IMR-90 (cell line): ENCODE measurements at regions not wholly inside any gene's neighbourhood (a gene's known extent, or its start where the extent isn't known, plus 50 kb on each side); places are given as distances from the start of the nearest gene placed in this dataset.

Experiments
- ATAC-seq: fragments of 200-7000 bp; cut with Tn5 transposase; 2 replicates; pipeline ENCODE4 v1.9.1; 2020; ENCODE audit warnings: low read depth, mild to moderate bottlenecking, moderate library complexity
- BruUV-seq: library from RNA; stranded (reverse); fragments of 400-500 nt; replicated peaks from 2 replicates; lab custom pipeline; 2021; lab: Mats Ljungman, UMichigan
- CTCF ChIA-PET: fragments of 300-600 bp; formaldehyde crosslinking; extraction: SDS; loops from one replicate; lab custom pipeline; 2021; ENCODE audit warnings: antibody characterized with exemption; lab: Yijun Ruan, JAX
- POLR2A ChIA-PET: fragments of 300-600 bp; sonication (Branson Sonifier 250); formaldehyde crosslinking; loops from one replicate; lab custom pipeline; 2022; ENCODE audit warnings: antibody characterized with exemption; ENCODE audit not compliant: unreplicated experiment; lab: Charles Lee
- DNase-seq: peaks from one replicate; pipeline ENCODE4 v3.0.0; 2013
- H2AFZ ChIP-seq: replicated peaks from 2 replicates; pipeline ENCODE3; 2013; ENCODE audit warnings: low read length, mild to moderate bottlenecking; ENCODE audit not compliant: poor library complexity
- H2AK5ac ChIP-seq: 2 replicates; pipeline ENCODE4 v1.6.1; 2013; ENCODE audit warnings: low read depth, low read length, inconsistent platforms
- H2AK9ac ChIP-seq: replicated peaks from 2 replicates; pipeline ENCODE3; 2013; ENCODE audit warnings: mild to moderate bottlenecking, low read depth, low read length, moderate library complexity; ENCODE audit not compliant: poor library complexity
- H2BK120ac ChIP-seq: 2 replicates; pipeline ENCODE4 v1.6.1; 2013; ENCODE audit warnings: low read depth, low read length, inconsistent platforms
- H2BK15ac ChIP-seq: 3 replicates; pipeline ENCODE4 v1.6.1; 2013; ENCODE audit warnings: low read depth, low read length, inconsistent platforms
- H2BK20ac ChIP-seq: 2 replicates; pipeline ENCODE4 v1.6.1; 2013; ENCODE audit warnings: low read depth, mild to moderate bottlenecking, inconsistent platforms, low read length, moderate library complexity
- H2BK5ac ChIP-seq: 2 replicates; pipeline ENCODE4 v1.6.1; 2013; ENCODE audit warnings: mild to moderate bottlenecking, low read depth, low read length, inconsistent platforms; ENCODE audit not compliant: poor library complexity, severe bottlenecking
- H3K14ac ChIP-seq: replicated peaks from 2 replicates; pipeline ENCODE4 v1.6.1; 2013; ENCODE audit warnings: low read depth, low read length, inconsistent platforms
- H3K18ac ChIP-seq: 2 replicates; pipeline ENCODE4 v1.6.1; 2013; ENCODE audit warnings: low read depth, low read length, control low read depth
- H3K23ac ChIP-seq: 2 replicates; pipeline ENCODE4 v1.6.1; 2013; ENCODE audit warnings: low read depth, low read length, inconsistent platforms
- H3K27ac ChIP-seq: 2 replicates; pipeline ENCODE4 v1.5.1; 2013; ENCODE audit warnings: mild to moderate bottlenecking, control low read depth, low read length; ENCODE audit not compliant: insufficient read depth
- H3K27me3 ChIP-seq: 2 replicates; pipeline ENCODE4 v1.6.1; 2013; ENCODE audit warnings: low read length; ENCODE audit not compliant: control insufficient read depth, insufficient read depth
- H3K36me3 ChIP-seq: 2 replicates; pipeline ENCODE4 v1.6.1; 2013; ENCODE audit warnings: low read length, mixed read lengths; ENCODE audit not compliant: control insufficient read depth, insufficient read depth
- H3K4ac ChIP-seq: 2 replicates; pipeline ENCODE4 v1.6.1; 2013; ENCODE audit warnings: low read depth, low read length, inconsistent platforms
- H3K4me1 ChIP-seq: 2 replicates; pipeline ENCODE4 v1.6.1; 2013; ENCODE audit warnings: low read length, mixed read lengths; ENCODE audit not compliant: control insufficient read depth, insufficient read depth
- H3K4me2 ChIP-seq: 2 replicates; pipeline ENCODE4 v1.6.1; 2013; ENCODE audit warnings: low read depth, mild to moderate bottlenecking, control low read depth, low read length, moderate library complexity
- H3K4me3 ChIP-seq: 2 replicates; pipeline ENCODE4 v1.5.1; 2013; ENCODE audit warnings: low read depth, mild to moderate bottlenecking, control low read depth, low read length, moderate library complexity; ENCODE audit not compliant: insufficient read depth
- H3K56ac ChIP-seq: 2 replicates; pipeline ENCODE4 v1.6.1; 2013; ENCODE audit warnings: low read length, inconsistent platforms; ENCODE audit not compliant: insufficient read depth; ENCODE audit errors: extremely low read depth
- H3K79me1 ChIP-seq, 2 experiments: 2 replicates each; pipeline ENCODE4 v1.6.1; 2013; ENCODE audit warnings: low read length in 2 of 2, inconsistent platforms in 1 of 2, low read depth in 1 of 2
- H3K9ac ChIP-seq: 2 replicates; pipeline ENCODE4 v1.6.1; 2013; ENCODE audit warnings: low read depth, low read length, control low read depth
- H3K9me1 ChIP-seq: 2 replicates; pipeline ENCODE4 v1.6.1; 2013; ENCODE audit warnings: low read length, inconsistent platforms; ENCODE audit not compliant: insufficient read depth
- H3K9me3 ChIP-seq: 2 replicates; pipeline ENCODE4 v1.6.1; 2013; ENCODE audit warnings: low read length; ENCODE audit not compliant: control insufficient read depth, insufficient read depth
- H4K20me1 ChIP-seq: 2 replicates; pipeline ENCODE4 v1.6.1; 2013; ENCODE audit warnings: low read length, inconsistent platforms; ENCODE audit not compliant: insufficient read depth
- H4K5ac ChIP-seq: 2 replicates; pipeline ENCODE4 v1.6.1; 2013; ENCODE audit warnings: mild to moderate bottlenecking, low read depth, low read length, control low read depth
- H4K8ac ChIP-seq, 2 experiments: 2 replicates each; pipeline ENCODE4 v1.6.1; 2013; ENCODE audit warnings: low read depth in 2 of 2, low read length in 2 of 2, control low read depth in 1 of 2, inconsistent platforms in 1 of 2
- H4K91ac ChIP-seq: 2 replicates; pipeline ENCODE4 v1.6.1; 2013; ENCODE audit warnings: low read depth, low read length, inconsistent platforms; ENCODE audit not compliant: insufficient read depth
- BHLHE40 ChIP-seq: fragments of 150-350 bp; IDR thresholded peaks from 2 replicates; pipeline ENCODE4 v1.6.1; 2016; ENCODE audit warnings: mild to moderate bottlenecking, low read depth, low read length
- CEBPB ChIP-seq: IDR thresholded peaks from 2 replicates; pipeline ENCODE4 v1.6.1; 2012; ENCODE audit warnings: low read depth, low read length, improper control_type of control experiment
- CHD1 ChIP-seq: IDR thresholded peaks from 2 replicates; pipeline ENCODE4 v1.6.1; 2012; ENCODE audit warnings: low read depth, low read length, improper control_type of control experiment
- FOS ChIP-seq: fragments of 150-350 bp; IDR thresholded peaks from 2 replicates; pipeline ENCODE4 v1.6.1; 2016; ENCODE audit warnings: low read depth, low read length
- MAFK ChIP-seq: IDR thresholded peaks from 2 replicates; pipeline ENCODE4 v1.6.1; 2012; ENCODE audit warnings: low read depth, low read length, improper control_type of control experiment
- MAZ ChIP-seq: IDR thresholded peaks from 2 replicates; pipeline ENCODE4 v1.6.1; 2012; ENCODE audit warnings: low read depth, mild to moderate bottlenecking, low read length, improper control_type of control experiment, moderate library complexity, borderline replicate concordance
- MXI1 ChIP-seq: IDR thresholded peaks from 2 replicates; pipeline ENCODE4 v1.6.1; 2012; ENCODE audit warnings: low read depth, mild to moderate bottlenecking, low read length, moderate library complexity, borderline replicate concordance
- NFE2L2 ChIP-seq: fragments of 150-350 bp; IDR thresholded peaks from 2 replicates; pipeline ENCODE4 v1.6.1; 2016; ENCODE audit warnings: low read depth, mild to moderate bottlenecking, low read length
- POLR2A ChIP-seq: IDR thresholded peaks from 2 replicates; pipeline ENCODE4 v1.6.1; 2012; ENCODE audit warnings: mild to moderate bottlenecking, low read depth, low read length
- RAD21 ChIP-seq: IDR thresholded peaks from 2 replicates; pipeline ENCODE4 v1.6.1; 2012; ENCODE audit warnings: low read length, improper control_type of control experiment
- RCOR1 ChIP-seq: IDR thresholded peaks from 2 replicates; pipeline ENCODE4 v1.6.1; 2012; ENCODE audit warnings: mild to moderate bottlenecking, low read length, improper control_type of control experiment; ENCODE audit not compliant: insufficient replicate concordance
- RFX5 ChIP-seq: IDR thresholded peaks from 2 replicates; pipeline ENCODE4 v1.8.0; 2012; ENCODE audit warnings: low read depth, mild to moderate bottlenecking, low read length, moderate library complexity
- SMC3 ChIP-seq: fragments of 150-350 bp; IDR thresholded peaks from 2 replicates; pipeline ENCODE4 v1.6.1; 2016; ENCODE audit warnings: low read depth, mild to moderate bottlenecking, antibody characterized with exemption, low read length, moderate library complexity
- WGBS, 2 experiments: methylation state at CpG; one replicate each; pipeline versions ENCODE4 v1.1.5 to v1.1.7; 2013; ENCODE audit warnings: missing lambda C conversion rate in 2 of 2; ENCODE audit not compliant: insufficient read length in 1 of 2; ENCODE audit errors: extremely low coverage in 2 of 2; 5-methylcytosine and 5-hydroxymethylcytosine counted together
- dilution Hi-C: fragments of 300-500 bp; cut with HindIII; formaldehyde crosslinking; loops from one replicate; pipeline ENCODE4 v1.14.3; 2018; ENCODE audit warnings: low sequenced_read_pairs; ENCODE audit not compliant: unreplicated experiment
- in situ Hi-C: fragments of 300-500 bp; cut with MboI; formaldehyde crosslinking; loops from 3 replicates; pipeline ENCODE4 v1.14.3; 2019; ENCODE audit warnings: low sequenced_read_pairs, inconsistent platforms, mixed read lengths
- intact Hi-C: fragments of 100-400 bp; cut with micrococcal nuclease; formaldehyde crosslinking; loops from 2 replicates; pipeline ENCODE4 v1.10.0; 2022
- TF ChIP-seq, protein P1 (sequence below): fragments of 150-350 bp; IDR thresholded peaks from 2 replicates; pipeline ENCODE4 v1.6.1; 2016; ENCODE audit warnings: low read depth, mild to moderate bottlenecking, low read length, moderate library complexity, borderline replicate concordance
- TF ChIP-seq, protein P2 (sequence below): fragments of 150-350 bp; IDR thresholded peaks from 2 replicates; pipeline ENCODE4 v1.6.1; 2017; ENCODE audit warnings: mild to moderate bottlenecking, antibody characterized with exemption, low read length, low read depth
- TF ChIP-seq, protein P3 (sequence below): conservative IDR thresholded peaks from 2 replicates; pipeline ENCODE4 v1.5.1; 2012; ENCODE audit warnings: mild to moderate bottlenecking, low read depth, low read length, improper control_type of control experiment

DNA sequence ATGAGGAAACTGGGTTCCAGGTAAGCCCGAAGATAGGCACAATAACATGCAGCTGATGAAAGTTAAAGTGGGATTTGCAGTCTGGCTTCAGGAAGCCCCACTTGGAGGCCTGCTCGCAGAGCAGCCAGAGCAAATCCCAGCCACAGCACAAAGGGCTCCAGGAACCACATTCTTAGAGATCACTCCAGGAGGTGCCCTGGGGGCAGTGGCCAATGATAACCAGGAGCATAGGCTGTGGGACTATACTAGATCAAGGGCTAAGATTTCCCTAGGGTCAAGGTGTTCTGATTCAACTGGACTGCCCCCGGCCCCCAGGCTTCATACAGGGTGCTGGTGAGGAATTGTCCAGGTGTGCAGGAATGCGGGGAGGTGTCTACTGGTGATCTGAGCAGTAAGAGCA, 133.9 kb upstream of the PTPRT start:
- WGBS, 2 experiments, result 17% methylated on average over 1 of the region's 4 CpGs; no CpG with 5 or more reads in 1 of the 2 experiments
- H3K56ac ChIP-seq, result no peak overlapping the region
- H3K4ac ChIP-seq, result no peak overlapping the region
- H3K9me1 ChIP-seq, result no peaks in the 10 kb centered on the region
- no peak overlapping the region for H2BK15ac ChIP-seq
- no peak overlapping the region for H2BK5ac ChIP-seq
- no peak overlapping the region for H3K27ac ChIP-seq
- no peaks in the 10 kb centered on the region for H3K27me3 ChIP-seq
- H2AK5ac ChIP-seq, result no peak overlapping the region
- no peaks in the 10 kb centered on the region for H3K4me1 ChIP-seq
- H2AK9ac ChIP-seq, result no peak overlapping the region
- H3K9ac ChIP-seq, result no peak overlapping the region
- H3K4me2 ChIP-seq, result no peak overlapping the region
- dilution Hi-C loops, result no loop called here
- no peak for ATAC-seq
- H3K23ac ChIP-seq, result no peak overlapping the region
- intact Hi-C loops, result no loop called here
- no peak overlapping the region for H4K8ac ChIP-seq
- H2BK120ac ChIP-seq, result no peak overlapping the region
- no peak overlapping the region for H2BK20ac ChIP-seq
- in situ Hi-C loops, result no loop called here
- H3K9me3 ChIP-seq, result peaks cover 2% of the 10 kb centered on the region; the same call in 1 of the 2 replicates
- no TSS peak for BruUV-seq
- H4K5ac ChIP-seq, result no peak overlapping the region
- no peak for TF ChIP-seq CHD1
- TF ChIP-seq, protein P1, sequence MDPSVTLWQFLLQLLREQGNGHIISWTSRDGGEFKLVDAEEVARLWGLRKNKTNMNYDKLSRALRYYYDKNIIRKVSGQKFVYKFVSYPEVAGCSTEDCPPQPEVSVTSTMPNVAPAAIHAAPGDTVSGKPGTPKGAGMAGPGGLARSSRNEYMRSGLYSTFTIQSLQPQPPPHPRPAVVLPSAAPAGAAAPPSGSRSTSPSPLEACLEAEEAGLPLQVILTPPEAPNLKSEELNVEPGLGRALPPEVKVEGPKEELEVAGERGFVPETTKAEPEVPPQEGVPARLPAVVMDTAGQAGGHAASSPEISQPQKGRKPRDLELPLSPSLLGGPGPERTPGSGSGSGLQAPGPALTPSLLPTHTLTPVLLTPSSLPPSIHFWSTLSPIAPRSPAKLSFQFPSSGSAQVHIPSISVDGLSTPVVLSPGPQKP, result no peak
- TF ChIP-seq MAZ, result no peak
- no peak for TF ChIP-seq RAD21
- no peak for TF ChIP-seq MAFK
- no peak for TF ChIP-seq RFX5
- TF ChIP-seq RCOR1, result no peak
- no peak for TF ChIP-seq NFE2L2
- TF ChIP-seq, protein P2, sequence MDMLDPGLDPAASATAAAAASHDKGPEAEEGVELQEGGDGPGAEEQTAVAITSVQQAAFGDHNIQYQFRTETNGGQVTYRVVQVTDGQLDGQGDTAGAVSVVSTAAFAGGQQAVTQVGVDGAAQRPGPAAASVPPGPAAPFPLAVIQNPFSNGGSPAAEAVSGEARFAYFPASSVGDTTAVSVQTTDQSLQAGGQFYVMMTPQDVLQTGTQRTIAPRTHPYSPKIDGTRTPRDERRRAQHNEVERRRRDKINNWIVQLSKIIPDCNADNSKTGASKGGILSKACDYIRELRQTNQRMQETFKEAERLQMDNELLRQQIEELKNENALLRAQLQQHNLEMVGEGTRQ, result no peak
- TF ChIP-seq SMC3, result no peak
- TF ChIP-seq BHLHE40, result no peak
- no peak for TF ChIP-seq MXI1
- TF ChIP-seq FOS, result no peak
- no peak for TF ChIP-seq POLR2A
- TF ChIP-seq, protein P3, sequence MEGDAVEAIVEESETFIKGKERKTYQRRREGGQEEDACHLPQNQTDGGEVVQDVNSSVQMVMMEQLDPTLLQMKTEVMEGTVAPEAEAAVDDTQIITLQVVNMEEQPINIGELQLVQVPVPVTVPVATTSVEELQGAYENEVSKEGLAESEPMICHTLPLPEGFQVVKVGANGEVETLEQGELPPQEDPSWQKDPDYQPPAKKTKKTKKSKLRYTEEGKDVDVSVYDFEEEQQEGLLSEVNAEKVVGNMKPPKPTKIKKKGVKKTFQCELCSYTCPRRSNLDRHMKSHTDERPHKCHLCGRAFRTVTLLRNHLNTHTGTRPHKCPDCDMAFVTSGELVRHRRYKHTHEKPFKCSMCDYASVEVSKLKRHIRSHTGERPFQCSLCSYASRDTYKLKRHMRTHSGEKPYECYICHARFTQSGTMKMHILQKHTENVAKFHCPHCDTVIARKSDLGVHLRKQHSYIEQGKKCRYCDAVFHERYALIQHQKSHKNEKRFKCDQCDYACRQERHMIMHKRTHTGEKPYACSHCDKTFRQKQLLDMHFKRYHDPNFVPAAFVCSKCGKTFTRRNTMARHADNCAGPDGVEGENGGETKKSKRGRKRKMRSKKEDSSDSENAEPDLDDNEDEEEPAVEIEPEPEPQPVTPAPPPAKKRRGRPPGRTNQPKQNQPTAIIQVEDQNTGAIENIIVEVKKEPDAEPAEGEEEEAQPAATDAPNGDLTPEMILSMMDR, result no peak
- TF ChIP-seq CEBPB, result no peak
- no peak overlapping the region for H3K14ac ChIP-seq
- ChIA-PET CTCF (no interaction called here), POLR2A (no interaction called here)
- no peaks in the 10 kb centered on the region for H3K79me1 ChIP-seq
- H4K20me1 ChIP-seq, result no peaks in the 10 kb centered on the region
- no peak for DNase-seq
- H4K91ac ChIP-seq, result no peak overlapping the region
- no peak overlapping the region for H3K18ac ChIP-seq
- H3K4me3 ChIP-seq, result no peak overlapping the region
- no peak overlapping the region for H2AFZ ChIP-seq
- no peaks in the 10 kb centered on the region for H3K36me3 ChIP-seq
